GM19025 (cell line): ENCODE measurements at regions not wholly inside any gene's neighbourhood (a gene's known extent, or its start where the extent isn't known, plus 50 kb on each side); places are given as distances from the start of the nearest gene placed in this dataset.
"Not testable (repeated sequence)": the region's sequence is repeated elsewhere in the genome, so short reads cannot be mapped to it uniquely, and the experiment has no call there.

Source experiments
- ATAC-seq: cut with Tn5 transposase; IDR thresholded peaks from one replicate; pipeline ENCODE4 v1.9.1; 2021; ENCODE audit warnings: mild to moderate bottlenecking, low read depth, moderate library complexity; ENCODE audit not compliant: unreplicated experiment

- no peak for ATAC-seq
Measured at GRCh38 chr5:40165789-40166728, 513.7 kb upstream of the PTGER4 start.

- ATAC-seq: no peak
Measured at GRCh38 chr5:40165106-40165788, 514.5 kb upstream of the PTGER4 start.

- ATAC-seq: no peak
Measured at GRCh38 chr5:40160435-40160834, 519.3 kb upstream of the PTGER4 start.

DNA sequence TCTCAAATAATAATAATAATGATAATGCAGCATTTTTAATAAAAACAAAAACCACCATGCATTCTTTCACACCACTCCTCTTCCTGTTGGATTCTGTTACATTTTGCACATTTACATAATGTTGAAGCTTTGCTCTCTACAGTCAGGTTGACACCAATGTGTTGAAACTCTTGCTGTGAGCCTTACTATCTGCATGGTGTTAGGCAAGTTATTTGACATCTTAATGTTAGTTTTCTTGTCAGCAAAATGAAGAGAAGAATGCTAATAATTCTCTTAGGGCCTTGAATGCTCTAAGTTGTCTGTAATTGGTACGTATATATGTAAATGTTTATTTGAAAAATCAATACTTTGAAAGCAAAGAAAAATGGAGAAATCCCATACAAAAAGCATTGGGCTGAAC is 525.5 kb upstream of the PTGER4 start:
- no peak for ATAC-seq

DNA sequence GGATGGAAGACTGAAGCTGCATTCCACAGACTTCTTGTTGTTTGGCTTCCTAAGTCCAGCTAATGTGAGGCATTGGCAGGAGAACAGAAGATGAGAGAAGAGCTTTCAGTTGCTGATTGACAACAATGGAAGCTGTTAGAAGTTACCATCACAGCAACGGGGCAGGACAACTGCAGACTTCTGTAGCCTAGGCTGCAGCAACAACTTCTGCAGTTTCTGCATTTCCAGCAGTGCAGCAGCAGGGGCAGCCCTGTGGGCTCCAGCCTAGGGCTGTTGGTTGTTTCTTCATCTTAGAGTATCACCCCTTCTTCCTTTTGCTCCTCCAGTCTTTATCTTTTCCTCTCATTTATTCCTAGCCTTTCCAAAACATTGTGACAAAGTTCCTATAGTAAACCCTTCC is 528.8 kb upstream of the PTGER4 start:
- ATAC-seq: no peak

GRCh38 chr5:40141896-40142295 is 537.8 kb upstream of the PTGER4 start:
- ATAC-seq: no peak

- ATAC-seq: no peak
Measured at GRCh38 chr5:40141418-40141817, 538.3 kb upstream of the PTGER4 start.

DNA sequence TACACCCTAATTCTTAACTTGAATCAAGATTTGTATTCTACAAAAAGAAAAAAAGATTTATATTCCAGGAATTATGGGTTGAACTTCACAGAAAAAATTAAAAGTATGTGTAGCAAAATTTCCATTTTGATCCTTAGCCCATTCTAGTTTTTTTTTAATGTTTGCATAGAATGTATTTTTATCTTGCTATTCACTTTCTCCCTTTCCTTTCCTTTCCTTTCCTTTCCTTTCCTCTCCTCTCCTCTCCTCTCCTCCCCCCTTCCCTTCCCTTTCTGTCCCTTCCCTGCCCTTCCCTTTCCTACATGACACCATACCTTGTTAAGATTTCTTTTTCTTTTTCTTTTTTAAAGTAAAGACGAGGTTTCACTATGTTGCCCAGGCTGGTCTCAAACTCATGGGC is 542.5 kb upstream of the PTGER4 start:
- no peak for ATAC-seq

GRCh38 chr5:40134883-40135520 is 544.7 kb upstream of the PTGER4 start:
- ATAC-seq: no peak

GRCh38 chr5:40124367-40124766 is 555.3 kb upstream of the PTGER4 start:
- no peak for ATAC-seq

- ATAC-seq: no peak
Measured at GRCh38 chr5:40121236-40121635, 558.5 kb upstream of the PTGER4 start.

DNA sequence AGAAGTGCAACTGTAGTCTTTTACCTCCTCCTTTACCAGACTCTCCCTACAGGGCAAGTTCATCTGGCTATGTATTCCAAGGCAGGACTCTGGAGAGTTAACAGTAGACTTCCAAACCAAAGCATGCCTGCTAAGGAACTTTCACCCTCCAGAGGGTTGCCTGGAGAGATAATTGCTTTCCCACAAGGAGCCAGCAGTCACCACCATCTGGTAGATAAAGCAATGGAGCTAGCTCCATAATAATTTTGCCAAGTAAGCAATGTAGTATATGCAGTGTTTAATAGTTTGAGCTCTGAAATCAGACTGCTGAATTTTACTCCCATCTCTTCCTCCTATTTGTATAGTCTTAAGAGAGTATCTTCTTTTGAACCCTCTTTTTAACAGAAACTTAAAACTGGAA is 566.8 kb upstream of the PTGER4 start:
- no peak for ATAC-seq

GRCh38 chr5:40111036-40111435 is 568.7 kb upstream of the PTGER4 start:
- ATAC-seq: not testable (repeated sequence)

- ATAC-seq: not testable (repeated sequence)
Measured at GRCh38 chr5:40108764-40109390, 570.8 kb upstream of the PTGER4 start.

DNA sequence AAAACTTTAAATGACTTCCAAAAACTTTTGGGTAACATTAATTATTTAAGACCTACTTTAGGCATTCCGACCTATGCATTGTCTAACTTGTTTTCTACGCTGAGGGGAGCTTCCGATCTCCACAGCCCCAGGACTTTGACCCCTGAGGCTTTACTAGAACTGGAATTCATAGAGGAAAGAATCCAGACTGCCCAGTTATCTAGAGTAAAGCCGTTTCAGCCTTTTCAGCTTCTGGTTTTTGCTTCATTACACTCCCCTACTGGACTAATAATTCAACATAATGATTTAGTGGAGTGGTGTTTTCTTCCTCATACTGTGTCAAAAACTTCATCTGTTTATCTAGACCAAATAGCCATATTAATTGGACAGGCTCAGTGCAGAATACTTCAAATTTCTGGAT is 571.9 kb upstream of the PTGER4 start:
- ATAC-seq: not testable (repeated sequence)

DNA sequence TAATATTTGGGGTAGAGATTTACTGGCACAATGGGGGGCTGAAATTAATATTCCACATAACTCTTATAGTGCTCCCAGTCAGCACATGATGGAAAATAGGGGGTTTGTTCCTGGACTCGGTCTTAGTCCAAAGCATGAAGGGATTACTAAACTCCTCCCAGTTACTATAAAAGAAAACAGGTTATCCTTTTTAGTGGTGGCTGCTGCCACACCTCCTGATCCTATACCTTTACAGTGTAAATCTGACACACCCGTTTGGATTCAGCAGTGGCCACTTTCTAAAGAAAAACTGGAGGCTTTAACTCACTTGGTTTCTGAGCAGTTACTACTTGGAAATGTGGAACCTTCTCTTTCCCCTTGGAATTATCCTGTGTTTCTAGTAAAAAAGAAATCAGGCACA is 572.9 kb upstream of the PTGER4 start:
- no peak for ATAC-seq

GRCh38 chr5:40098313-40098712 is 581.4 kb upstream of the PTGER4 start:
- ATAC-seq: no peak

GRCh38 chr5:40093550-40093949 is 586.2 kb upstream of the PTGER4 start:
- ATAC-seq: no peak

DNA sequence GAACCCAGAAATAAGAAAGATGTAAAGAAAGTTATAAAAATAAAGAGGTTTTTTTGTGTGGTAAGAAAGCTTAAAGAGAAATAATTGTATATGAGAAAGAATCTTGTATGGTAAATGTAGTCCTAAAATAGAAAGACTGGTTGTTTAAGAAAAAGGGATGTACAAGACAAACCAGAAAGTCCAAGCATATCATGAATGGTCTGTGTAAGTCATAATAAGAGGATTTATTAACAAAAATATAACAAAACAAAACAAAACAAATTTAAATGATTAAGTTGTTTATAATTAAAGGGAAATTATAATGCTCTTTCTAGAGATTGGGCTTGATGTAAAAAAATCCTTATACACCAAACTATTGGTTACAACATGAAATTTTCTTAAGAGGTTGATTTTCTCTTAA is 590.4 kb upstream of the PTGER4 start:
- no peak for ATAC-seq

DNA sequence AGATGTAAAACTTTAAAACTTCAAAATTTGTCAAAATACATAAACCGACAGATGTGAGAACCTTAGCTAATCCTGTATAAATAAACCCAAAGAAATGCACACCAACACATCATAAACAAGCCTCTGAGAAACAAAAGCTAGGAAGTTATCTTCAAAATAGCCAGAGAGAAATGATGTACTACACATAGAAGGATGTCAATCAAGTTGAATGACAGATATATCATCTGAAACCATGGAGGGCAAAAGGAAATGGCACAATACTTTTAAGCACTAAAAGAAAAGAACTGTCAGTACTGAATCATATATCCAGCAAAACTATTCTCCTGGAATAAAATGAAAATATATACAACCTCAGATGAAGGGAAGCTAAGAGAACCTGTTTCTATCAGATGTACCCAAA is 595.1 kb upstream of the PTGER4 start:
- ATAC-seq: no peak

DNA sequence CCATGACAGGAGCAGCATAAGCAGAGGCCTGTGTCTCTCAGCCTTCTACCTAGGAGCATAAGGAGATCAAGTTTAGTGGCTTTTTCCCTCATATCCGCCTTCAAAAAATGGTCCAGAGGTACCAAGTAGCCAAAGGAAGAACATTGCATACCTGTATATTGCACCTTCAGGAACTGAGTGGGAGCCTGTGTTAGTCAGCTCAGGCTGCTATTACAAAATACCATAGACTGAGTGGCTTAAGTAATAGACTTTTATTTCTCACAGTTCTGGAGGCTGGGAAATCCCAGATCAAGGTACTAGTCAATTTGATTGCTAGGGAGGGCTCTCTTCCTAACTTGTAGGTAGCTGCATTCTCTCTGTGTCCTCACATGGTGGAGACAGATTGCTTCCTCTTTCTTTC is 597.4 kb upstream of the PTGER4 start:
- no peak for ATAC-seq
